ENCODE measurements at regions not wholly inside any gene's neighbourhood (a gene's known extent, or its start where the extent isn't known, plus 50 kb on each side); places are given as distances from the start of the nearest gene placed in this dataset.

DNA sequence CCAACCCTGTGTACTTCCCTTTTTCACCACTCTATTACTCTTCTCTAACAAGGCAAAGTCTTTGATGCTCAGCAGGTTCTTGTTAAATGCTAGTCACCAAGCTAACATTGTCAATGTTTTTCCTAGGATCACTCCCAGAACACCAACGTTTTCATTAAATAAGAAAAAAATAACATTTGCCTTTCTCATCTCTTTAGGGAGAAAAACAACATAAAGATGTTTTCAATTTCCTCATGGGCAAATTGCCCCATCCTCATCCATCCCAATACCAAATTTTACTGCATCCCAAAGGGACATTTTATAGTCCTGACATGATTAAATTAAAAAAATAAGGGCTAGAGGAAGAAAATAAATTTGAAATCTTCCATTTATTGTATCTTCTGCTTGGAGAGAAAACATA is 106.5 kb downstream of the SUCNR1 start:
- Histone ChIP-seq H3K9me3 (ENCODE audit: insufficient read depth in 2 of 2, low read depth in 1 of 2, low read length in 1 of 2) (no peaks in the 10 kb centered on the region), H3K18ac (ENCODE audit: extremely low read depth, low read length) (no peak overlapping the region), H2AK5ac (ENCODE audit: low read depth, low read length) (no peak overlapping the region), H2BK12ac (ENCODE audit: low read depth, low read length) (no peak overlapping the region), H3K27ac (ENCODE audit: low read depth, low read length) (no peak overlapping the region), H4K5ac (ENCODE audit: insufficient read length, low read depth, low read length) (no peak overlapping the region), H3K36me3 (ENCODE audit: control insufficient read depth in 2 of 4, insufficient read depth in 4 of 4, low read length in 3 of 4) (no peaks in the 10 kb centered on the region), H3K56ac (replicated peaks; ENCODE audit: insufficient read length, low read depth, low read length) (no peak overlapping the region), H3K4me1 (replicated peaks in 1 of 4; ENCODE audit: control insufficient read depth in 3 of 4, insufficient read depth in 4 of 4, low read length in 3 of 4) (no peaks in the 10 kb centered on the region), H2BK120ac (replicated peaks; ENCODE audit: low read depth, low read length) (no peak overlapping the region), H3K79me1 (ENCODE audit: low read depth, low read length) (no peaks in the 10 kb centered on the region), H4K8ac (ENCODE audit: extremely low read depth, insufficient read depth, low read length) (no peak overlapping the region), H3K79me2 (ENCODE audit: control insufficient read depth in 1 of 2, insufficient read depth in 2 of 2, low read length in 2 of 2) (no peaks in the 10 kb centered on the region), H3K9ac (replicated peaks in 1 of 4; ENCODE audit: extremely low read depth in 1 of 4, low read depth in 3 of 4, low read length in 3 of 4) (no peak overlapping the region), H3K23ac (ENCODE audit: insufficient read length) (no peak overlapping the region), H2BK20ac (ENCODE audit: low read length) (no peak overlapping the region), H3K14ac (ENCODE audit: insufficient read length) (no peak overlapping the region), H2BK15ac (ENCODE audit: low read length) (no peak overlapping the region), H4K91ac (replicated peaks; ENCODE audit: insufficient read length, low read length) (no peak overlapping the region), H3K23me2 (ENCODE audit: low read depth, low read length) (no peaks in the 10 kb centered on the region), H3K27me3 (replicated peaks in 1 of 4; ENCODE audit: control insufficient read depth in 3 of 4, extremely low read depth in 1 of 4, insufficient read depth in 3 of 4, low read length in 3 of 4) (no peaks in the 10 kb centered on the region), H3K4ac (replicated peaks; ENCODE audit: insufficient read length, low read depth, low read length) (no peak overlapping the region), H3K4me3 (ENCODE audit: extremely low read depth in 1 of 4, insufficient read depth in 2 of 4, low read depth in 3 of 4, low read length in 4 of 4) (no peak overlapping the region), H2AFZ (ENCODE audit: low read length) (no peak overlapping the region), H4K20me1 (replicated peaks in 1 of 2; ENCODE audit: control insufficient read depth in 1 of 2, insufficient read depth in 2 of 2, low read length in 2 of 2) (no peaks in the 10 kb centered on the region), H2BK5ac (ENCODE audit: low read depth, low read length) (no peak overlapping the region), H3K4me2 (ENCODE audit: insufficient read depth in 1 of 2, low read depth in 2 of 2, low read length in 2 of 2) (no peak overlapping the region)
- no peak for FAIRE-seq
- DNase-seq (ENCODE audit: low read depth in 1 of 2, low spot score in 2 of 2): no peak
- CTCF ChIA-PET (ENCODE audit: partially characterized antibody): no interaction called here
- POLR2A ChIA-PET (ENCODE audit: partially characterized antibody): no interaction called here
- no peak for TF ChIP-seq SP1 (IDR thresholded peaks at IDR 0.05; ENCODE audit: low read depth, low read length)
- TF ChIP-seq FOSL1 (IDR thresholded peaks at IDR 0.05; ENCODE audit: insufficient read depth, low read depth, low read length): no peak
- no peak for TF ChIP-seq CBX5 (IDR thresholded peaks at IDR 0.05; ENCODE audit: low read depth, low read length)
- TF ChIP-seq RXRA (IDR thresholded peaks at IDR 0.05; ENCODE audit: insufficient read depth, low read depth, low read length): no peak
- no peak for TF ChIP-seq NANOG (IDR thresholded peaks at IDR 0.05; ENCODE audit: insufficient read depth, low read depth, low read length, poor library complexity, severe bottlenecking)
- TF ChIP-seq EGR1 (IDR thresholded peaks at IDR 0.05; ENCODE audit: borderline replicate concordance, low read depth, low read length): no peak
- no peak for TF ChIP-seq KDM4A (IDR thresholded peaks at IDR 0.05; ENCODE audit: low read depth, low read length, severe bottlenecking)
- no peak for TF ChIP-seq SIN3A (conservative IDR thresholded peaks at IDR 0.05 in 1 of 2, IDR thresholded peaks at IDR 0.05 in 1 of 2; ENCODE audit: low read depth in 1 of 2, low read length in 2 of 2)
- TF ChIP-seq CEBPB (IDR thresholded peaks at IDR 0.05; ENCODE audit: low read depth, low read length): no peak
- no peak for TF ChIP-seq CTBP2 (IDR thresholded peaks at IDR 0.05; ENCODE audit: borderline replicate concordance, insufficient read depth, insufficient read length, low read length)
- no peak for TF ChIP-seq RFX5 (IDR thresholded peaks at IDR 0.05; ENCODE audit: borderline replicate concordance, low read depth, low read length)
- no peak for TF ChIP-seq JUND (IDR thresholded peaks at IDR 0.05; ENCODE audit: low read length)
- 59% methylated on average over 1 of the region's 1 CpG; no CpG with 5 or more reads in 1 of the 2 experiments for WGBS, 2 experiments (ENCODE audit: extremely low coverage in 1 of 2, insufficient coverage in 1 of 2, insufficient read length in 1 of 2, insufficient replicate concordance in 2 of 2, low coverage in 1 of 2, low lambda C conversion rate in 2 of 2, missing lambda C conversion rate in 1 of 2)
